ENCODE measurements at regions not wholly inside any gene's neighbourhood (a gene's known extent, or its start where the extent isn't known, plus 50 kb on each side); places are given as distances from the start of the nearest gene placed in this dataset.
A peak's percentile ranks its signal among the peaks of the same experiment; 100 is the strongest.

DNA sequence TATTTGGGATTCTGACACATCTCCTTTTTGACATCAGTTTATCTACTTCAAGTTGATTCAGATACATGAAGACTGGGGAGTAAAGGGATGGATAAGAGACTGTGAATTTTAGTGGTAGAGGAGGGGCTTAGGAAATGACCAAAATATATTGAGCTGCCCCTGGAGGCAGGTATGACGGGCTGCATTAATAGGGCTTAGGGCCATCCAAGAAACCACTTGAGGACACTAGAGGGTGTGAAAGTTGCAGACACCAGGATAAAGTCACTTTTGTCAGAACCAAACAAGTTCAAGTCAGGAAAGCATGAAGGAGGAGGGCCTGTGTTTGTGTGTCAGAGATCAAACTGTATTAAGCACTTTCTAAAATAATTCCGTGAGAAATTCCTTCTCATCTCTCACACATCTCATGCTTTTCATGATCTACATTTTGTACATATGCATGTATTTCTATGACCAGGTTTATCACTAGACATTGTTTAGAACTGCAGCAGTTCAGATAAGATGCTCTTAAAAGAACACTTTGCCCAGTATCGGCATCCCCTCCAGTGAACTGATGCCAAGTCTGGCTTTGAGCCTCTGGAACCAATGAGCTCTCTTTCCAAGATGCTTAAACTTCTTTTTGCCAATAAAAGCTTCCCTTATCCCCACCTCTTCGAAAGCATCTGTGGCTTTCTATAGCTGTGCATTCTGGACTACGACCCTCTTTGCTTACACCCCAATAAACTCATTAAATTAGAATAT lies 136.9 kb downstream of the SLC38A1 start:
- DNase-seq, result no peak

- no peak for DNase-seq
Measured at GRCh38 chr12:46127656-46128055, 137.3 kb upstream of the SCAF11 start.

GRCh38 chr12:46126050-46126727 lies 135.8 kb upstream of the SCAF11 start:
- no peak for DNase-seq

DNA sequence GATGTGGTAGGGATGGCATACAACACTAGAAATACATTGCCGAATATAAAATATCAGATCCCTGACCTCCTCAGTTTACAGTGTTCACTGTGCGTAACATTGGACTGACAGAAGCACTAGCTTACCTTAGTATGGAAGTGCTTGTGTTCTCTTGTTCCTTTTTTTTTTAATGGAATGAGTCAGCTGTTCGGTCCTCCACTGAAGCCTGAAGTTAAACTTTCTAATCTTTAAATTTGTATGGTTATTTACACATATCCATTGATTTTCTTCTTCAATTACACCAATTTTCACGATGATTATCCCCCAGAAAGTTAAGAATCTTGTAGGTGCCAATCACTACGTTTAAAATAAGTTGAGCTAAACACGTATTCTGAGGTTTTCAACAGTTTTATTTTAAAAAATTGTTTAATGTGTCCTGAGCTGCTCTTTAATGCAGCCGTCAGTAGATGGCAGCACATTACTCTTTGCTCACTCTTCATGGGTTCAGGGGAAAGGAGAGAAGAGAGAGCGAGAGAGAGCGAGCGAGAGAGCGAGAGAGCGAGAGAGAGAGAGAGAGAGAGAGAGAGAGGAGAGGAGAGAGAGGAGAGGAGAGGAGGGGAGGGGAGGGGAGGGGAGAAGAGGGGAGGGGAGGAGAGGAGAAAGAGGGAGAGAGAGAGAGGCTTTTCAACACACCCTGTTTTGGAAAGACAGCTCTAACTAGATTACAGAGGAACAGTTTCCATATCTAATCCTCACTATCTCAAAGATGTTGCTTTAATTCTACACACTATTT lies 134.7 kb upstream of the SCAF11 start:
- DNase-seq, result peak; percentile 17

DNA sequence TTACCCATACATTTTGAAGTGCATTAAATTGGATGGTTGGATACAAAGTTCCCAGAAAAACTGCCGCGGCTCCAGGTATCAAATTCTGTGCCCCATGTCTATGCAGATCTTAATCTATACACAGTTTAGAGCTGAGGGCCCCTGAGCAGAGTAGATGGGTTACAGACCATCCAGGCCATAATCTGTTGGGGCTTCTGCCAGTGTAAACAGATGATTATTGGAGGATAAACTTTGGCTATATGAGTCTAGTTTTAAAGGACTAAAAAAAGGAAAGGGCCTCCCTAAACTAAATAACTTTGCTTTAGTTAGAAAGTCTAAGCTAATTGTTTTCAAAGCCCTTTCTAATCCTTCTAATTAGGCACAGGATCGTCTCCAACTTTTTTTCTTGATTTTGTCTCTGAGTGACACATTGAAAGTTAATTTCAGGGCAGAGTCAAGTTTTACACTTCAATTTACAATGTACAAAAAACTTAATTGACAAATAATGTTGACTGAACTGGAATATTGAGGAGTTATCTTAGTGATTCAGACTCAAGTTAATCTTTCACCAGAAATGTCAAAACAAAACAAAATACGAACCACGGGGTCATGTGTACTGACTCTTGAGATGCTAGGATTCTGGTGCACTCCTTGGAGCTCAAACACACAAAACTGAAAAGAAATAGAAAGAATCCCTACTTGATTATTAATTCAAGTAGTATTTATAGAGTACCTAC lies 133.9 kb upstream of the SCAF11 start:
- no peak for DNase-seq

DNA sequence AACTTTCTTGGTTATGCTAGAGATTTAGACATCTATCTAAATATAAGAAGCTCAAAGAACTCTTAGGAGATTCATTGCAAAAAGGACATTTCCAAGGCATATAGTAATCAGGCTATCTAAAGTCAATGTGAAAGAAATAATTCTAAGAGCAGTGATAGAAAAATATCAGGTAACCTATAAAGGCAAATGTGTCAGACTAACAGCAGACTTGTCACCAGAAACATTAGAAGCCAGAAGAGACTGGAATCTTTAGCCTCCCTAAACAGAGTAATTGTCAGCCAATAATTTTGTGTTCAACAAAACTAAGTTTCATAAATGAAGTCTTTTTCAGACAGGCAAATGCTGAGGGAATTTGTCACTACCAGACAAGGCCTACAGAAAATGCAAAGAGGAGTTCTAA lies 122.0 kb upstream of the SCAF11 start:
- no peak for DNase-seq

DNA sequence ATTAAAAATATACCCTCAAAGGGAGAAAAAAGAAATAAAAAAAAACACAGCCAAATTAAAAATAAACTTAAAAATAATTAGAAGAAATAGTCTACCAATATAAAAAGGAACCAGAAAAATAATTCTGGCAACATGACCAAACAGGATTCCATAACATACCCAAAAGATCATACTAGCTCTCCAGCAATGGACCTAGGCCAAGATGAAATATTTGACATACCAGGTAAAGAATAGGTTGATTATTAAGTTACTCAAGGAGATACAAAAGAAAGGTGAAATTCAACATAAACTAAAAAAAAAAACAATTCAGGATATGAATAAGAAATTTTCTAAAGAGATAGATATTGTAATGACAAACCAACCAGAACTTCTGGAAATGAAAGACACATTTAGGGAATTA lies 121.3 kb upstream of the SCAF11 start:
- DNase-seq, result no peak

- DNase-seq, result no peak
Measured at GRCh38 chr12:46110928-46111699, 120.7 kb upstream of the SCAF11 start.

- no peak for DNase-seq
Measured at GRCh38 chr12:46110223-46110611, 119.8 kb upstream of the SCAF11 start.

- DNase-seq, result no peak
Measured at GRCh38 chr12:46109343-46110222, 119.2 kb upstream of the SCAF11 start.

DNA sequence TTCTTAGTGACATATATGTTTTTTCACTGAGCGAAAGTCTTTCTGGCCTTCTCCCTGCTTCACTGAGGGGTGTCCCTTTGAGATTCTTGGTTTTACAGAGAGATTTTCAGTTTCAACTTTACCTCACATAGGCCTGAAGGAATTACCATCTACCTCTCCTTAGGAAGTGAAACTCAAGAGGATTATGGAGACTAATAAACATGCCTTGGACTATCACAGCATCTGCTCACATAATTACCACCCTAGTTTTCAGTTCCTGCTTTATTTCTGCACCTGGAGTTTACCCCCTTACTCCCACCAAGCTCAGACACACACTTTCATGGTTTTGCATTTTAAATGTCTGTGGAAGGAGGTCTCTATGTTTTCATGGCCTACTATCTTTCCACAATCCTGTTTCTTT lies 118.3 kb upstream of the SCAF11 start:
- DNase-seq, result no peak

DNA sequence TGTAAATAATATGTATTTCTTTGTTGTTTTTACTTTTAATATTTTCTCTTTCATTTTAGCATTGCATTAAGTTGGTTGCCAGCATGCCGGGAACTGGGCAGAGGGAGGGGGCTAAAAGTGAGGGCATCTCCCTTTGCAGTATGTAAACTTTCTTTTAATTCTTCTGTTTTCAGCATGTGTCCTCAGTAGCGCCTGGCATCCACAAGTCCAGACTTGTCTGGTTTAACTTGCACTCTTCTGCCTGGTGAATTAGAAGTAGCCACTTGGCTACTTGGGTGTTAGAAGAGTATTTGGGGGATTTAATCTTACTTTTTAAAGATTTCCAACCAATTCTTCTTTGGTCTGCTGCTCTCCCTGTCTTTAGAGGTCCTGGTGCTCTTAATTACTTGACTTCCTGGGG lies 117.2 kb upstream of the SCAF11 start:
- no peak for DNase-seq

GRCh38 chr12:46105735-46106134 lies 115.4 kb upstream of the SCAF11 start:
- no peak for DNase-seq

DNA sequence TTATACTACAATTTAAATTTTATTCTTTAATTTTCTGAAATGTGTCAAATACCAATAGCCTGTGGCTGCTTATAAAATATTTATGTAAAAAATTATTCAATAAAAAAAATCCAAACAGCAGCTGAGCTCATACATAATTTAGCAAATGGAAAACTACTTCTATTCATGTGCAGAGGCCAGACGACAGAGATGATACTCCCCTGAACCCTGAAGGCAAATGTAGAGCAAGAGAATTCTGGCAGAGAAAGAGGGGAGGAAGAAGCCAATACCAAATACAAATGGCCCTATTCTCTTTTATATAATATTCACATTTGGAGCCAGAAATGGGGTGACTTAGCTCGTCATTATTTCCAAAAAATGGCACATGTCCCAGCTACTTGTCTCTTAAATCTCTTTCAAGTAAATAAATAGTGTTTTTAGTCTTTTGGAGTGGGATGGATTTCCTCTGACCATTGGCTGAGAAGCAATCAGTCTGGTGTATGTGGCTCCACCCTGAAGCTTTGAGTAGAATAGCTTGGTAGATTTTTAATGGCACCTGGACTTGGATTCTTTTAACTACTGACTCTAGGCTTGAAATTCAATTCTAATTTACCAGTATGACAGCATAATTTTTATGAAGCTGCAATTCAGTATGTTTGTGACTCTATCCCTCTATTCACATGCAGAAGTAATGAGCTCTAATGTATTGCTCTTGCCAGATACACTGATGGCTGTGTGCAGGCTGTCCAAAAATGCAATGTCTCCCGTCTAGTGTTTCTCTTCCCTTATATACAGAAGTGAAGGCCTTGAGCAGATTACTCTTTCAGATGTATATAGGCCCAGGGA lies 113.4 kb upstream of the SCAF11 start:
- DNase-seq, result no peak

DNA sequence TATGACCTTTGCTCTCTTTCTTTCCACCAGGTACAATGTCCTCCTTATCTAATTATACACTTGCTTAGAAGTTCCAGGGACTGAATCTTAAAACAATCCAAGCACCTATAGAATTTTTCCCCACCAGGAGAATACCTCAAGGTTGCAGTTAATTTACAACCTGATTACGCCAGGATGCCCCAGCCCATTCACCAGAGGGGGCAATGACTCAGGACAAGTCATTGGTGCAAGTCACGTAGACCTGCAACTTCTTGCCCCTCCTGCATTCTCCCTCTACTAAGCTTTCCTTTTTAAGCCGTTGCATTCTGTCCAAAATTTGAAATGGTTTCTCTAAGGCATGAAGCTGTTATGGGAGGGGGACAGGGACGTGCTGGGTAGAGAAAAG lies 111.1 kb upstream of the SCAF11 start:
- DNase-seq, result no peak

- DNase-seq, result no peak
Measured at GRCh38 chr12:46100551-46101484, 110.4 kb upstream of the SCAF11 start.

DNA sequence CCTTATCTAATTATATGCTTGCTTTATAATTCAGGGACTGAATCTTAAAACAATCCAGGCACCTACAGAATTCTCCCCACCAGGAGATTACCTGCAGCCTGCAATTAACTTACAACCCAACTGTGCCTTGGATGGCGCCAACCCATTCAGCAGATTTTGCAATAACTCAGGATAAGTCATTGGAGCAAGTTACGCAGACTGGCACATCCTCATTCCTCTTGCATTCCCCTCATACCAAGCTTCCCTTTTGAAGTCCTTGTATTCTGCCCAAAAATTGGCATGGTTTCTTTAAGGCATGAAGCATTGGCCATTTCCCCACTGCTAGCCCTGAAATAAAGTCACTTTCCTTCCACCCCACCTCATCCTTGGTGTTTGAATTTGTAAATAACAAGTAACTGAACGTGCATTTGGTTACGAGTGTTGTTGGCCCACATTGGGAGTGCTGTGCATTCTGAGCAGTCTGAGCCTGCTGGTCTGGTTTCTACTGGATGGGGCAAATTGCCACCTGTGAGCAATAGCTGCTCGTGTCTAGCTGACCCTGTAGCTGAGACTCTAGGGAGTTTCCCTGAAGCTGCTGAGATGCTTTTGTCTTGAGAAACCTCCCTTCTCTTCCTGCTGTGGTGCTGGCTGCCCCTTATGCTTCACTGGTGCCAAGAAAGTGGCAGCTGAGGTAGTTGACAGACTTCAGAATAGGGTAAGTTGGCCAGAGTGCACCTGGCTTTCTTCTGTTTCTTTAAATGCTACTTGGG lies 99.2 kb upstream of the SCAF11 start:
- DNase-seq, result no peak

- no peak for DNase-seq
Measured at GRCh38 chr12:46087916-46088439, 97.6 kb upstream of the SCAF11 start.
